ENCODE measurements at regions not wholly inside any gene's neighbourhood (a gene's known extent, or its start where the extent isn't known, plus 50 kb on each side); places are given as distances from the start of the nearest gene placed in this dataset.

DNA sequence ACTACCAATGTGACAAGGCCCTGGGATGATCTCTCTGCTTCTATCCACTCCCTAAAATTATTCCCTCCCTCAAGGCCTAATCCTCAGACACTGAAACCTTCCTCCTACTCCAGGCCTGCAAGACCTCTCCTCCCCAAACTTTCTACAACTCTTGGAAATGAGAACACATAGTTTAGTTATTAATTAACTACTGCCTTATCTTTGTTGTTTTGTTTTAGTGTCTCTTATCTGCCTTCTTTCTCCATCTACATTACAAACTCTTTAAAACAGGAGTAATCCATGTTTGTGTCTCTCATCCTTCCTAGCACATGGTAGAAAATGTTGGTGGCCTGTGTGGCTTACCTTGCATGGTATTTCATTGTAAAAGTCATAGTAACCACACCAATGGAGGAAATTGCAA, 139.9 kb upstream of the G2E3 start:
- Mint-ChIP-seq H3K9me3 (no peaks in the 10 kb centered on the region; the same call in 2 of the 3 replicates), H3K4me3 (no peak overlapping the region), H3K4me1 (peaks cover 9% of the 10 kb centered on the region), H3K27me3 (ENCODE audit: insufficient read depth, low read depth, poor library complexity) (no peaks in the 10 kb centered on the region), H3K27ac (no peak overlapping the region), H3K36me3 (ENCODE audit: low read depth) (no peaks in the 10 kb centered on the region)
- H3K4me3 ChIP-seq: no peak overlapping the region
- H4K20me1 ChIP-seq (replicated peaks; ENCODE audit: insufficient read depth): no peaks in the 10 kb centered on the region
- no peak overlapping the region for H2AFZ ChIP-seq
- no peak for TF ChIP-seq CREB1 (CRISPR knock-in tag; IDR thresholded peaks at IDR 0.05; ENCODE audit: low read depth)
- no peak for TF ChIP-seq POLR2AphosphoS5 (IDR thresholded peaks at IDR 0.05; ENCODE audit: low read depth)
- no peak for TF ChIP-seq NANOG (IDR thresholded peaks at IDR 0.05; ENCODE audit: borderline replicate concordance)
- H3F3A ChIP-seq (replicated peaks; ENCODE audit: low read depth): no peaks in the 10 kb centered on the region
- H3K36me3 ChIP-seq (ENCODE audit: insufficient read depth): no peaks in the 10 kb centered on the region
- ATAC-seq: no peak
- H3K4me1 ChIP-seq (ENCODE audit: insufficient read depth): peaks cover 18% of the 10 kb centered on the region
- no peaks in the 10 kb centered on the region for H3K79me2 ChIP-seq (replicated peaks; ENCODE audit: insufficient read depth)
- DNase-seq (ENCODE audit: low spot score): no peak
- H3K4me2 ChIP-seq: no peak overlapping the region
- no peak overlapping the region for H3K27ac ChIP-seq (ENCODE audit: low read depth)
- no peaks in the 10 kb centered on the region for H3K9me2 ChIP-seq (ENCODE audit: insufficient read depth)
- H3K27me3 ChIP-seq (ENCODE audit: insufficient read depth): no peaks in the 10 kb centered on the region

DNA sequence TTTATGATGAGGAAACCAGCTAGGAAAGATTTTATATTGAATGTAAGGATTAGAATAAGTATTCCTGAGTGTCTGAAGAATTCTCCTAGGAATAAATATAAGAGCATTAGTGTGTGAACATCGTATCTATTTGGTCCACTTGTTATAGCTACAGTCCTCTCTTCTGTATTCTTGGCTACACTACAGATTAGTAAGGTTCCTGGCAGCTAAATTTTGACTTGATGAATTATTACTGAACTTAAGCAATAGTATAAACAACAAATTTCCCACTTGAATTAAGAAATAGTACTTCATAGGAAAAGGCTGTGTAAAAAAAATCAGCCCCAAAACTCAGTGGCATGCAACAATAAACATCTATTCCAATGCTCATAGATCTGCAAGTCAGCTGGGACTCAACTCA, 138.4 kb upstream of the G2E3 start:
- no peaks in the 10 kb centered on the region for H3K36me3 ChIP-seq (ENCODE audit: insufficient read depth)
- H3F3A ChIP-seq (replicated peaks; ENCODE audit: low read depth): no peaks in the 10 kb centered on the region
- H3K4me1 ChIP-seq (ENCODE audit: insufficient read depth): peaks cover 18% of the 10 kb centered on the region
- no peak overlapping the region for H3K4me3 ChIP-seq
- Mint-ChIP-seq H3K4me3 (no peak overlapping the region), H3K4me1 (peaks cover 9% of the 10 kb centered on the region), H3K27ac (no peak overlapping the region), H3K9me3 (no peaks in the 10 kb centered on the region; the same call in 2 of the 3 replicates), H3K36me3 (ENCODE audit: low read depth) (no peaks in the 10 kb centered on the region), H3K27me3 (ENCODE audit: insufficient read depth, low read depth, poor library complexity) (no peaks in the 10 kb centered on the region)
- H4K20me1 ChIP-seq (replicated peaks; ENCODE audit: insufficient read depth): no peaks in the 10 kb centered on the region
- no peaks in the 10 kb centered on the region for H3K79me2 ChIP-seq (replicated peaks; ENCODE audit: insufficient read depth)
- H2AFZ ChIP-seq: no peak overlapping the region
- H3K9me2 ChIP-seq (ENCODE audit: insufficient read depth): no peaks in the 10 kb centered on the region
- ATAC-seq (no peak), DNase-seq (ENCODE audit: low spot score) (no peak)
- H3K27ac ChIP-seq (ENCODE audit: low read depth): no peak overlapping the region
- H3K27me3 ChIP-seq (ENCODE audit: insufficient read depth): no peaks in the 10 kb centered on the region
- H3K4me2 ChIP-seq: no peak overlapping the region
- TF ChIP-seq REST (IDR thresholded peaks at IDR 0.05; ENCODE audit: unreplicated experiment) (no peak), ZNF114 (CRISPR knock-in tag; IDR thresholded peaks at IDR 0.05) (no peak), ZNF331 (CRISPR knock-in tag; IDR thresholded peaks at IDR 0.05; ENCODE audit: low read depth) (no peak), JUNB (IDR thresholded peaks at IDR 0.05; ENCODE audit: unreplicated experiment) (no peak), ETS1 (IDR thresholded peaks at IDR 0.05) (no peak), POLR2AphosphoS5 (IDR thresholded peaks at IDR 0.05; ENCODE audit: low read depth) (no peak), EZH2phosphoT487 (IDR thresholded peaks at IDR 0.05; ENCODE audit: unreplicated experiment) (no peak)
- TF ChIP-seq, protein P1, sequence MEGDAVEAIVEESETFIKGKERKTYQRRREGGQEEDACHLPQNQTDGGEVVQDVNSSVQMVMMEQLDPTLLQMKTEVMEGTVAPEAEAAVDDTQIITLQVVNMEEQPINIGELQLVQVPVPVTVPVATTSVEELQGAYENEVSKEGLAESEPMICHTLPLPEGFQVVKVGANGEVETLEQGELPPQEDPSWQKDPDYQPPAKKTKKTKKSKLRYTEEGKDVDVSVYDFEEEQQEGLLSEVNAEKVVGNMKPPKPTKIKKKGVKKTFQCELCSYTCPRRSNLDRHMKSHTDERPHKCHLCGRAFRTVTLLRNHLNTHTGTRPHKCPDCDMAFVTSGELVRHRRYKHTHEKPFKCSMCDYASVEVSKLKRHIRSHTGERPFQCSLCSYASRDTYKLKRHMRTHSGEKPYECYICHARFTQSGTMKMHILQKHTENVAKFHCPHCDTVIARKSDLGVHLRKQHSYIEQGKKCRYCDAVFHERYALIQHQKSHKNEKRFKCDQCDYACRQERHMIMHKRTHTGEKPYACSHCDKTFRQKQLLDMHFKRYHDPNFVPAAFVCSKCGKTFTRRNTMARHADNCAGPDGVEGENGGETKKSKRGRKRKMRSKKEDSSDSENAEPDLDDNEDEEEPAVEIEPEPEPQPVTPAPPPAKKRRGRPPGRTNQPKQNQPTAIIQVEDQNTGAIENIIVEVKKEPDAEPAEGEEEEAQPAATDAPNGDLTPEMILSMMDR (conservative IDR thresholded peaks at IDR 0.05; ENCODE audit: low read depth in 2 of 2): no peak

All from GM23338 (cell line).